ENCODE measurements at regions not wholly inside any gene's neighbourhood (a gene's known extent, or its start where the extent isn't known, plus 50 kb on each side); places are given as distances from the start of the nearest gene placed in this dataset.

- Mint-ChIP-seq H3K4me3 (no peak overlapping the region), H3K9me3 (peaks cover 6% of the 10 kb centered on the region), H3K27me3 (peaks cover 17% of the 10 kb centered on the region), H3K36me3 (ENCODE audit: low read depth) (no peaks in the 10 kb centered on the region), H3K27ac (no peak overlapping the region), H3K4me1 (ENCODE audit: low read depth) (peaks cover 5% of the 10 kb centered on the region)
- ChIA-PET POLR2A (no interaction called here), CTCF (no interaction called here)
- ATAC-seq (no peak), DNase-seq (no peak)
- intact Hi-C loops (cut with micrococcal nuclease), result loop anchor here (10.0 kb wide), 1 partner anchor 149 kb away; no protein-coding TSS in a partner anchor
- TF ChIP-seq CTCF (IDR thresholded peaks at IDR 0.05), result no peak
Measured at GRCh38 chr13:76813891-76814290, 72.3 kb downstream of the KCTD12 start.

GRCh38 chr13:76813000-76813691 is 73.1 kb downstream of the KCTD12 start:
- ChIA-PET CTCF (no interaction called here), POLR2A (no interaction called here)
- Mint-ChIP-seq H3K4me1 (ENCODE audit: low read depth) (peaks cover 5% of the 10 kb centered on the region), H3K27ac (no peak overlapping the region), H3K9me3 (peaks cover 6% of the 10 kb centered on the region), H3K27me3 (peaks cover 17% of the 10 kb centered on the region), H3K36me3 (ENCODE audit: low read depth) (no peaks in the 10 kb centered on the region), H3K4me3 (no peak overlapping the region)
- no peak for TF ChIP-seq CTCF (IDR thresholded peaks at IDR 0.05)
- ATAC-seq (no peak), DNase-seq (no peak)
- intact Hi-C loops (cut with micrococcal nuclease), result loop anchor here (10.0 kb wide), 1 partner anchor 148 kb away; no protein-coding TSS in a partner anchor

- intact Hi-C loops (cut with micrococcal nuclease), result loop anchor here (10.0 kb wide), 1 partner anchor 148 kb away; no protein-coding TSS in a partner anchor
- CTCF ChIA-PET, result no interaction called here
- no peak for ATAC-seq
Measured at GRCh38 chr13:76812206-76812897, 73.9 kb downstream of the KCTD12 start.

GRCh38 chr13:76809389-76809788 is 76.8 kb downstream of the KCTD12 start:
- intact Hi-C loops (cut with micrococcal nuclease), result no loop called here
- Mint-ChIP-seq H3K4me3 (no peak overlapping the region), H3K27me3 (peaks cover 3% of the 10 kb centered on the region), H3K4me1 (ENCODE audit: low read depth) (no peaks in the 10 kb centered on the region), H3K9me3 (peaks cover 6% of the 10 kb centered on the region), H3K27ac (no peak overlapping the region), H3K36me3 (ENCODE audit: low read depth) (no peaks in the 10 kb centered on the region)
- ATAC-seq, result no peak
- no peak for DNase-seq
- no peak for TF ChIP-seq CTCF (IDR thresholded peaks at IDR 0.05)
- ChIA-PET POLR2A (no interaction called here), CTCF (no interaction called here)

More at GRCh38 chr13:76812206-76812897, 73.9 kb downstream of the KCTD12 start:
- Mint-ChIP-seq H3K27me3 (peaks cover 14% of the 10 kb centered on the region), H3K4me3 (no peak overlapping the region), H3K9me3 (peaks cover 6% of the 10 kb centered on the region), H3K36me3 (ENCODE audit: low read depth) (no peaks in the 10 kb centered on the region), H3K4me1 (ENCODE audit: low read depth) (peaks cover 5% of the 10 kb centered on the region), H3K27ac (no peak overlapping the region)
- no peak for TF ChIP-seq CTCF (IDR thresholded peaks at IDR 0.05)
- no peak for DNase-seq
- POLR2A ChIA-PET, result no interaction called here

GRCh38 chr13:76808927-76809326 is 77.3 kb downstream of the KCTD12 start:
- Mint-ChIP-seq H3K4me3 (no peak overlapping the region), H3K27ac (no peak overlapping the region), H3K36me3 (ENCODE audit: low read depth) (no peaks in the 10 kb centered on the region), H3K9me3 (peaks cover 6% of the 10 kb centered on the region), H3K27me3 (peaks cover 2% of the 10 kb centered on the region), H3K4me1 (ENCODE audit: low read depth) (no peaks in the 10 kb centered on the region)
- intact Hi-C loops (cut with micrococcal nuclease), result no loop called here
- TF ChIP-seq CTCF (IDR thresholded peaks at IDR 0.05), result no peak
- DNase-seq, result no peak
- POLR2A ChIA-PET, result no interaction called here
- CTCF ChIA-PET, result no interaction called here
- ATAC-seq, result no peak
